Natural killer cell (primary cell): ENCODE measurements at regions not wholly inside any gene's neighbourhood (a gene's known extent, or its start where the extent isn't known, plus 50 kb on each side); places are given as distances from the start of the nearest gene placed in this dataset.

Experiments
- ATAC-seq, 3 donors: fragments of 150-1000 bp in 2 of 3; fragments of 200-7000 bp in 1 of 3; cut with Tn5 transposase; 1 replicate in 1 of 3; 2 replicates in 2 of 3; pipeline ENCODE4 v1.10.0; 2021; ENCODE audit warnings: mild to moderate bottlenecking in 2 of 3, moderate library complexity in 2 of 3
- DNase-seq, 2 donors: peaks; one replicate each; pipeline versions ENCODE4 v3.0.0 to v3.0.0-alpha.2; 2013 to 2021; ENCODE audit warnings: mixed read lengths in 1 of 2
- H3K27ac ChIP-seq: one replicate; pipeline ENCODE4 v1.5.1; 2013; ENCODE audit warnings: mild to moderate bottlenecking, low read length
- H3K27me3 ChIP-seq: one replicate; pipeline ENCODE4 v1.6.1; 2013; ENCODE audit warnings: low read length; ENCODE audit not compliant: control insufficient read depth, insufficient read depth
- H3K36me3 ChIP-seq: one replicate; pipeline ENCODE4 v1.6.1; 2013; ENCODE audit warnings: low read length; ENCODE audit not compliant: control insufficient read depth, insufficient read depth
- H3K4me1 ChIP-seq: one replicate; pipeline ENCODE4 v1.6.1; 2013; ENCODE audit warnings: low read length; ENCODE audit not compliant: control insufficient read depth, insufficient read depth
- H3K4me3 ChIP-seq: one replicate; pipeline ENCODE4 v1.5.1; 2013; ENCODE audit warnings: low read length
- H3K9me3 ChIP-seq: one replicate; pipeline ENCODE4 v1.6.1; 2013; ENCODE audit warnings: low read length; ENCODE audit not compliant: control insufficient read depth, insufficient read depth
- H3K27ac Mint-ChIP-seq, 2 donors: one replicate each; pipeline ENCODE4 v1.8.0; 2022; ENCODE audit warnings: mild to moderate bottlenecking in 2 of 2, mixed read lengths in 2 of 2, moderate library complexity in 1 of 2
- H3K27me3 Mint-ChIP-seq, 2 donors: one replicate each; pipeline ENCODE4 v1.8.0; 2022; ENCODE audit warnings: low read depth in 2 of 2, mixed read lengths in 2 of 2
- H3K36me3 Mint-ChIP-seq: one replicate; pipeline ENCODE4 v1.8.0; 2022; ENCODE audit warnings: mixed read lengths
- H3K4me1 Mint-ChIP-seq, 2 donors: one replicate each; pipeline ENCODE4 v1.8.0; 2022; ENCODE audit warnings: mixed read lengths in 2 of 2
- H3K4me3 Mint-ChIP-seq: one replicate; pipeline ENCODE4 v1.8.0; 2022; ENCODE audit warnings: mild to moderate bottlenecking, moderate library complexity, mixed read lengths
- H3K9me3 Mint-ChIP-seq, 2 donors: one replicate each; pipeline ENCODE4 v1.8.0; 2022; ENCODE audit warnings: mixed read lengths in 2 of 2
- WGBS: methylation state at CpG from one replicate; pipeline ENCODE4 v1.1.7; 2013; ENCODE audit warnings: missing lambda C conversion rate; ENCODE audit not compliant: insufficient coverage; 5-methylcytosine and 5-hydroxymethylcytosine counted together
- intact Hi-C: fragments of 100-400 bp; cut with micrococcal nuclease; formaldehyde crosslinking; loops from one replicate; pipeline ENCODE4 v1.14.2; 2022
- TF ChIP-seq, protein P1 (sequence below): fragments of 200-600 bp; IDR thresholded peaks from one replicate; pipeline ENCODE4 v1.8.0; 2022; ENCODE audit warnings: antibody characterized with exemption

DNA sequence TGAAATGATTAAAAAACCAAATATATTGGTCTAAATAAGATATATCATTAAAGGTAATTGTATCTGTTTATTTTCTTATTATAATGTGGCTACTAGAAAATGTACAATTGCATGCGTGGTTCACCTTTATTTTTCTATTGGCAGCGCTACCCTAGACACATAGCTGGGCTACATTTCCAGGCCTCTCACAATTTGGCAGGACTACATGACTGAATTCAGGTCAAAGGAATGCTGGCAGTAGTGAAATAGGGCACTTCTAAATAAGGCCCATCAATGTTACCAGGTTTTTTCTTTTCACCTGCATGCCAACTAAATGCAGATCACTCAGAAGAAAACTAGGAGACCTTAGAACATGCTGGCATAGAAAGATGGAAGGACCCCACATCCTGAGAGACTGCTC lies 1072.9 kb upstream of the SLIT2 start:
- H3K9me3 ChIP-seq, result no peaks in the 10 kb centered on the region
- H3K36me3 Mint-ChIP-seq, result peaks cover 8% of the 10 kb centered on the region
- no peaks in the 10 kb centered on the region for H3K36me3 ChIP-seq
- no peaks in the 10 kb centered on the region for H3K4me1 ChIP-seq
- peaks cover 11 to 14% of the 10 kb centered on the region in 2 donors for H3K9me3 Mint-ChIP-seq
- DNase-seq (no peak), ATAC-seq (no peak)
- H3K4me3 Mint-ChIP-seq, result no peak overlapping the region
- no peak overlapping the region for H3K27ac Mint-ChIP-seq
- no peaks in the 10 kb centered on the region for H3K4me1 Mint-ChIP-seq
- no peak overlapping the region for H3K27ac ChIP-seq
- intact Hi-C loops, result no loop called here
- 84% methylated on average over 2 of the region's 2 CpGs for WGBS
- no peaks in the 10 kb centered on the region for H3K27me3 Mint-ChIP-seq
- no peak overlapping the region for H3K4me3 ChIP-seq
- H3K27me3 ChIP-seq, result no peaks in the 10 kb centered on the region
- TF ChIP-seq, protein P1, sequence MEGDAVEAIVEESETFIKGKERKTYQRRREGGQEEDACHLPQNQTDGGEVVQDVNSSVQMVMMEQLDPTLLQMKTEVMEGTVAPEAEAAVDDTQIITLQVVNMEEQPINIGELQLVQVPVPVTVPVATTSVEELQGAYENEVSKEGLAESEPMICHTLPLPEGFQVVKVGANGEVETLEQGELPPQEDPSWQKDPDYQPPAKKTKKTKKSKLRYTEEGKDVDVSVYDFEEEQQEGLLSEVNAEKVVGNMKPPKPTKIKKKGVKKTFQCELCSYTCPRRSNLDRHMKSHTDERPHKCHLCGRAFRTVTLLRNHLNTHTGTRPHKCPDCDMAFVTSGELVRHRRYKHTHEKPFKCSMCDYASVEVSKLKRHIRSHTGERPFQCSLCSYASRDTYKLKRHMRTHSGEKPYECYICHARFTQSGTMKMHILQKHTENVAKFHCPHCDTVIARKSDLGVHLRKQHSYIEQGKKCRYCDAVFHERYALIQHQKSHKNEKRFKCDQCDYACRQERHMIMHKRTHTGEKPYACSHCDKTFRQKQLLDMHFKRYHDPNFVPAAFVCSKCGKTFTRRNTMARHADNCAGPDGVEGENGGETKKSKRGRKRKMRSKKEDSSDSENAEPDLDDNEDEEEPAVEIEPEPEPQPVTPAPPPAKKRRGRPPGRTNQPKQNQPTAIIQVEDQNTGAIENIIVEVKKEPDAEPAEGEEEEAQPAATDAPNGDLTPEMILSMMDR, result no peak

GRCh38 chr4:19177616-19178015 lies 1074.1 kb upstream of the SLIT2 start:
- Mint-ChIP-seq H3K4me3 (no peak overlapping the region), H3K9me3 (peaks cover 15 to 20% of the 10 kb centered on the region in 2 donors), H3K27ac (no peak overlapping the region), H3K36me3 (peaks cover 8% of the 10 kb centered on the region), H3K27me3 (no peaks in the 10 kb centered on the region), H3K4me1 (no peaks in the 10 kb centered on the region)
- Histone ChIP-seq H3K9me3 (no peaks in the 10 kb centered on the region), H3K27ac (no peak overlapping the region), H3K4me1 (no peaks in the 10 kb centered on the region), H3K4me3 (no peak overlapping the region), H3K36me3 (no peaks in the 10 kb centered on the region), H3K27me3 (no peaks in the 10 kb centered on the region)
- TF ChIP-seq, protein P1, result no peak
- WGBS, result 71% methylated on average over 1 of the region's 4 CpGs
- intact Hi-C loops, result no loop called here
- no peak for ATAC-seq
- no peak for DNase-seq

DNA sequence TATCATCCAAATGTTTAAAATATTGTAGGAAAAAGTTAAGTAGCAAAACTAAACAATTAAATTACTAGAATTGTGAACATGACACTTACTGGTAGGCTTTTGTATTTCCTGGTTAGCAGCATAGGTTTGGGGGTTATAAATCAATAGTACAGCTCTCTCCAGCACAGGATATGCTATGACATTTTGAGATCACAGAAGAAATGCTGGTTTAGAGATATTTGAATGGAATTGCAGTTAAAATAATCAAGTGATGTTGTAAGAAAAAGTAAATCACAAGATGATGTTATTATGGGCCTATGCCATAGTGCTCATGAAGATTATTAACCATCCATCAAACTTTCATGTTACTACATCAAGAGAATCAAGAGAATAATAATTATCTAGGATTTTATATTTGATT lies 1079.9 kb upstream of the SLIT2 start:
- TF ChIP-seq, protein P1, result no peak
- Histone ChIP-seq H3K4me3 (no peak overlapping the region), H3K9me3 (no peaks in the 10 kb centered on the region), H3K4me1 (no peaks in the 10 kb centered on the region), H3K36me3 (no peaks in the 10 kb centered on the region), H3K27me3 (no peaks in the 10 kb centered on the region), H3K27ac (no peak overlapping the region)
- no peaks in the 10 kb centered on the region for H3K4me1 Mint-ChIP-seq
- no peaks in the 10 kb centered on the region for H3K27me3 Mint-ChIP-seq
- H3K36me3 Mint-ChIP-seq, result peaks cover 10% of the 10 kb centered on the region
- H3K27ac Mint-ChIP-seq, result no peak overlapping the region
- H3K4me3 Mint-ChIP-seq, result no peak overlapping the region
- peaks cover 6 to 12% of the 10 kb centered on the region in 2 donors for H3K9me3 Mint-ChIP-seq
- ATAC-seq, result no peak
- DNase-seq, result no peak
- intact Hi-C loops, result no loop called here

GRCh38 chr4:19167311-19167710 lies 1084.4 kb upstream of the SLIT2 start:
- TF ChIP-seq, protein P1, result no peak
- Histone ChIP-seq H3K4me3 (no peak overlapping the region), H3K27ac (no peak overlapping the region), H3K27me3 (no peaks in the 10 kb centered on the region), H3K36me3 (no peaks in the 10 kb centered on the region), H3K9me3 (no peaks in the 10 kb centered on the region), H3K4me1 (no peaks in the 10 kb centered on the region)
- Mint-ChIP-seq H3K9me3 (peaks cover 4 to 14% of the 10 kb centered on the region in 2 donors), H3K4me3 (no peak overlapping the region), H3K27me3 (no peaks in the 10 kb centered on the region), H3K27ac (no peak overlapping the region), H3K36me3 (peaks cover 10% of the 10 kb centered on the region), H3K4me1 (no peaks in the 10 kb centered on the region)
- no peak for DNase-seq
- intact Hi-C loops, result no loop called here
- ATAC-seq, result no peak
